ENCODE measurements at regions not wholly inside any gene's neighbourhood (a gene's known extent, or its start where the extent isn't known, plus 50 kb on each side); places are given as distances from the start of the nearest gene placed in this dataset.

DNA sequence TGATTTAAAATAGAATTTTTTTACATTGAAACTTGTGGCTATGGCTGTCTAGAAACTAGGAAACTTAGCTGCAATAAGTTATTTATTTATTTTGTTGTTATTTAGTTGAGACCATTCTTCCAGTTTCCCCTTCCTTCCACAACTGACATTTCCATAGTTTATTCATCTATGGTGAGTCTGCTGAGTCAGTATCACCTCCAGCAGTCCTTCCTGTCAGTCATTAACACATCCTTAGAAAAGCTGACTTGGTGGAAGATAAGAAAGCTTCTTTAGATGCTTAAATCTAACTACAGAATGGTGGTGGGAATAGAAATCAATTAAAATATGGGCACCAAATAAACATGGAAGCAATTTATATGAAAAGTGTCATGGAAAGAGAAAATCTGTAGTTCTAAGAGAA is 714.0 kb downstream of the RWDD3 start:
- intact Hi-C loops (cut with micrococcal nuclease): no loop called here
- Histone ChIP-seq H3K79me2 (ENCODE audit: low read length) (no peaks in the 10 kb centered on the region), H3K36me3 (ENCODE audit: low read depth, low read length) (no peaks in the 10 kb centered on the region), H3K4me3 (ENCODE audit: low read length) (no peak overlapping the region), H2AFZ (ENCODE audit: low read length) (no peak overlapping the region), H3K27me3 (ENCODE audit: low read length) (no peaks in the 10 kb centered on the region; the same call in 1 of the 2 replicates), H3K9ac (ENCODE audit: low read length) (no peak overlapping the region), H3K9me2 (replicated peaks; ENCODE audit: low read length) (no peaks in the 10 kb centered on the region), H4K20me1 (ENCODE audit: low read length) (no peaks in the 10 kb centered on the region), H3K9me3 (ENCODE audit: low read length) (no peaks in the 10 kb centered on the region), H3K4me1 (ENCODE audit: insufficient read depth, low read length) (no peaks in the 10 kb centered on the region), H3F3A (ENCODE audit: low read length, unreplicated experiment) (no peaks in the 10 kb centered on the region), H3K27ac (ENCODE audit: low read length) (no peak overlapping the region), H3K4me2 (ENCODE audit: low read length) (no peak overlapping the region)
- CTCF ChIA-PET: no interaction called here
- no TSS peak for BruUV-seq (replicated peaks)
- ATAC-seq (no peak), DNase-seq (no peak)
- POLR2A ChIA-PET (ENCODE audit: unreplicated experiment): no interaction called here
- TF ChIP-seq, protein P1, sequence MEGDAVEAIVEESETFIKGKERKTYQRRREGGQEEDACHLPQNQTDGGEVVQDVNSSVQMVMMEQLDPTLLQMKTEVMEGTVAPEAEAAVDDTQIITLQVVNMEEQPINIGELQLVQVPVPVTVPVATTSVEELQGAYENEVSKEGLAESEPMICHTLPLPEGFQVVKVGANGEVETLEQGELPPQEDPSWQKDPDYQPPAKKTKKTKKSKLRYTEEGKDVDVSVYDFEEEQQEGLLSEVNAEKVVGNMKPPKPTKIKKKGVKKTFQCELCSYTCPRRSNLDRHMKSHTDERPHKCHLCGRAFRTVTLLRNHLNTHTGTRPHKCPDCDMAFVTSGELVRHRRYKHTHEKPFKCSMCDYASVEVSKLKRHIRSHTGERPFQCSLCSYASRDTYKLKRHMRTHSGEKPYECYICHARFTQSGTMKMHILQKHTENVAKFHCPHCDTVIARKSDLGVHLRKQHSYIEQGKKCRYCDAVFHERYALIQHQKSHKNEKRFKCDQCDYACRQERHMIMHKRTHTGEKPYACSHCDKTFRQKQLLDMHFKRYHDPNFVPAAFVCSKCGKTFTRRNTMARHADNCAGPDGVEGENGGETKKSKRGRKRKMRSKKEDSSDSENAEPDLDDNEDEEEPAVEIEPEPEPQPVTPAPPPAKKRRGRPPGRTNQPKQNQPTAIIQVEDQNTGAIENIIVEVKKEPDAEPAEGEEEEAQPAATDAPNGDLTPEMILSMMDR (conservative IDR thresholded peaks at IDR 0.05; ENCODE audit: low read depth, low read length): no peak
- no peak for TF ChIP-seq EZH2phosphoT487 (IDR thresholded peaks at IDR 0.05; ENCODE audit: borderline replicate concordance, low read length)
- no peak for TF ChIP-seq EZH2 (IDR thresholded peaks at IDR 0.05; ENCODE audit: low read length, unreplicated experiment)

DNA sequence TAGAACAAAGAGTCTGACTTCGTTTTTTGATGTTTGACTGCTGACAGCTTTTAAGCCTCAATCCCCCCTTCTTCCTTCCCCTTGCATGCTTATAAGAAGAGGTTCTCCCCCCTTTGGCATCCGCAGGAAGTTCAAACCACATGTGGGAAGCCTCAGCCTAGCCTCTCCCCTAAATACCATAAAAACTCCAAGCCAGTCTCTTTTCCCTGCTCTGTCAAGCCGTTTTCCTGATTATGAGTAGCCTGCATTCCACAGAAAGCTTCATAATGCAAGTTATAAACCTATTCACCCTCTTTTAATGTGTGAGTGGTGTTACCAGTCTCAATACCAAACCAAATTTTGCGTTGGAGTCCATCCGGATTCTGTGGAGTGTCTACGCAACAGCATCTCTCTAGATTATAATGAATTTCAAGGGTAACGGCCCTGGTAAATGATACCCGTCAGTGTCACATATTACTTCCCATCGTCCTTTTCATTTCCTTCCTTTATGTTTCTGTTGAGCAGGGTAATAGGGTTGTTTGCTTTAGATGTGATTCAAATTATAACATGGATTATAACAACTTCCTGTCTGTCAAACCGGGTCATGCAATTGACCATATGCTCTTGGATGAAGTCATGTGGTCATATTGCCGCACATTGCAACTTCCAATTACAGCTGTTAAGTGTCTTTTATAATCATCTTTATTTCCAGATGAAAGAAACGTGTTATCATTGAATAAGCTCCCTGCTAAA is 717.5 kb downstream of the RWDD3 start:
- no peak overlapping the region for H3K4me2 ChIP-seq (ENCODE audit: low read length)
- no peaks in the 10 kb centered on the region for H3K79me2 ChIP-seq (ENCODE audit: low read length)
- CTCF ChIA-PET: no interaction called here
- H3K27me3 ChIP-seq (ENCODE audit: low read length): no peaks in the 10 kb centered on the region; the same call in 1 of the 2 replicates
- no peaks in the 10 kb centered on the region for H3K4me1 ChIP-seq (ENCODE audit: insufficient read depth, low read length)
- H3K9me3 ChIP-seq (ENCODE audit: low read length): no peaks in the 10 kb centered on the region
- ATAC-seq: no peak
- H3K9ac ChIP-seq (ENCODE audit: low read length): no peak overlapping the region
- H3K36me3 ChIP-seq (ENCODE audit: low read depth, low read length): no peaks in the 10 kb centered on the region
- no peak for DNase-seq
- no peak overlapping the region for H3K27ac ChIP-seq (ENCODE audit: low read length)
- BruUV-seq (replicated peaks): no TSS peak
- H2AFZ ChIP-seq (ENCODE audit: low read length): no peak overlapping the region
- H3K9me2 ChIP-seq (replicated peaks; ENCODE audit: low read length): no peaks in the 10 kb centered on the region
- no peaks in the 10 kb centered on the region for H4K20me1 ChIP-seq (ENCODE audit: low read length)
- H3F3A ChIP-seq (ENCODE audit: low read length, unreplicated experiment): no peaks in the 10 kb centered on the region
- intact Hi-C loops (cut with micrococcal nuclease): no loop called here
- H3K4me3 ChIP-seq (ENCODE audit: low read length): no peak overlapping the region
- POLR2A ChIA-PET (ENCODE audit: unreplicated experiment): no interaction called here
- no peak for TF ChIP-seq EZH2 (IDR thresholded peaks at IDR 0.05; ENCODE audit: low read length, unreplicated experiment)
- TF ChIP-seq, protein P1 (conservative IDR thresholded peaks at IDR 0.05; ENCODE audit: low read depth, low read length): no peak
- TF ChIP-seq EZH2phosphoT487 (IDR thresholded peaks at IDR 0.05; ENCODE audit: borderline replicate concordance, low read length): no peak

DNA sequence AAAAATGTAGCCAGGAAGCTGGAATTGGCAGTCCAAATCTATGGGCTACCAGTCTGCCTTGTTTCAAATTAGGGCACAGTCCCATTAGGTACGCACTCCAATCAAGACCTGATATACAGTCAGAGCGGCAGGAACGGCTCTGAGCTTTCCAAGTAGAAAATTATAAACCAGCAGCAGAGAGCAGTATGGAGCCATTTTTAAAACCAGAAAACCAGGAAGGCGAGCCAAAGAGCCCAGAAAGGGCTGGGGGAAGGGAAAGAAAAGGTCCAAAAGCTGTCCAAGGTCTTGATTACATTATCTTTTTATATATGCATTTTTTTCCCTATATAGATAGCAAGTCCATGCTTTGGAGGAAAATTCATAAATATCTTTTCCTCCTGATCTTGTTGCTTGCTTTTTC is 719.0 kb downstream of the RWDD3 start:
- Histone ChIP-seq H3K27ac (ENCODE audit: low read length) (no peak overlapping the region), H4K20me1 (ENCODE audit: low read length) (no peaks in the 10 kb centered on the region), H3K27me3 (ENCODE audit: low read length) (no peaks in the 10 kb centered on the region; the same call in 1 of the 2 replicates), H2AFZ (ENCODE audit: low read length) (no peak overlapping the region), H3K4me1 (ENCODE audit: insufficient read depth, low read length) (no peaks in the 10 kb centered on the region), H3K36me3 (ENCODE audit: low read depth, low read length) (no peaks in the 10 kb centered on the region), H3K9ac (ENCODE audit: low read length) (no peak overlapping the region), H3K79me2 (ENCODE audit: low read length) (no peaks in the 10 kb centered on the region), H3K4me3 (ENCODE audit: low read length) (no peak overlapping the region), H3K9me3 (ENCODE audit: low read length) (no peaks in the 10 kb centered on the region), H3K9me2 (replicated peaks; ENCODE audit: low read length) (no peaks in the 10 kb centered on the region), H3K4me2 (ENCODE audit: low read length) (no peak overlapping the region), H3F3A (ENCODE audit: low read length, unreplicated experiment) (no peaks in the 10 kb centered on the region)
- ChIA-PET CTCF (interaction anchor here (0.7 to 0.8 kb wide), 2 partner anchors 1065 to 1095 kb away, joined by 4 to 5 read pairs; no protein-coding TSS in a partner anchor), POLR2A (ENCODE audit: unreplicated experiment) (no interaction called here)
- BruUV-seq (replicated peaks): no TSS peak
- DNase-seq: peak; percentile 26
- ATAC-seq: no peak; the same call in 1 of the 2 replicates
- intact Hi-C loops (cut with micrococcal nuclease): no loop called here
- no peak for TF ChIP-seq EZH2phosphoT487 (IDR thresholded peaks at IDR 0.05; ENCODE audit: borderline replicate concordance, low read length)
- TF ChIP-seq, protein P1 (conservative IDR thresholded peaks at IDR 0.05; ENCODE audit: low read depth, low read length): no peak
- TF ChIP-seq EZH2 (IDR thresholded peaks at IDR 0.05; ENCODE audit: low read length, unreplicated experiment): no peak
